HAP-1 (cell line): ENCODE measurements at regions not wholly inside any gene's neighbourhood (a gene's known extent, or its start where the extent isn't known, plus 50 kb on each side); places are given as distances from the start of the nearest gene placed in this dataset.

ENCODE experiments used
- DNase-seq, 2 experiments: peaks; one replicate each; pipeline ENCODE4 v3.0.0-alpha.2; 2016 to 2020; ENCODE audit warnings: low spot score in 2 of 2
- H3K27me3 ChIP-seq: fragments of 250-450 bp; sonication (Bioruptor Pico); 2 replicates; pipeline ENCODE4 v1.5.1; 2020; ENCODE audit warnings: low read depth, mild to moderate bottlenecking, moderate library complexity
- H3K36me3 ChIP-seq: fragments of 250-450 bp; sonication (Bioruptor Pico); replicated peaks from 2 replicates; pipeline ENCODE4 v1.5.1; 2020; ENCODE audit warnings: mild to moderate bottlenecking
- H3K4me1 ChIP-seq: fragments of 250-450 bp; sonication (Bioruptor Pico); 2 replicates; pipeline ENCODE4 v1.5.1; 2020; ENCODE audit warnings: mild to moderate bottlenecking
- H3K4me3 ChIP-seq: fragments of 250-450 bp; sonication (Bioruptor Pico); 2 replicates; pipeline ENCODE4 v1.5.1; 2020; ENCODE audit warnings: mild to moderate bottlenecking, moderate library complexity
- H3K9me3 ChIP-seq: fragments of 250-450 bp; sonication (Bioruptor Pico); 2 replicates; pipeline ENCODE4 v1.5.1; 2020; ENCODE audit warnings: mild to moderate bottlenecking, moderate library complexity
- in situ Hi-C: fragments of 300-500 bp; cut with MboI; formaldehyde crosslinking; loops from 3 replicates; pipeline ENCODE4 v1.14.3; 2020; ENCODE audit warnings: low sequenced_read_pairs, inconsistent platforms, mixed read lengths

GRCh38 chr15:53437366-53437765 is 322.1 kb downstream of the WDR72 start:
- H3K36me3 ChIP-seq, result no peaks in the 10 kb centered on the region
- no peak overlapping the region for H3K4me3 ChIP-seq
- no peaks in the 10 kb centered on the region for H3K27me3 ChIP-seq
- no peak for DNase-seq
- H3K9me3 ChIP-seq, result no peaks in the 10 kb centered on the region
- no peaks in the 10 kb centered on the region for H3K4me1 ChIP-seq
- in situ Hi-C loops, result no loop called here

GRCh38 chr15:53434174-53434678 is 325.2 kb downstream of the WDR72 start:
- no peaks in the 10 kb centered on the region for H3K4me1 ChIP-seq
- in situ Hi-C loops, result no loop called here
- no peaks in the 10 kb centered on the region for H3K36me3 ChIP-seq
- H3K9me3 ChIP-seq, result no peaks in the 10 kb centered on the region
- DNase-seq, result no peak
- H3K4me3 ChIP-seq, result no peak overlapping the region
- H3K27me3 ChIP-seq, result no peaks in the 10 kb centered on the region

GRCh38 chr15:53416219-53416940 is 343.1 kb downstream of the WDR72 start:
- Histone ChIP-seq H3K4me1 (no peaks in the 10 kb centered on the region), H3K36me3 (no peaks in the 10 kb centered on the region), H3K27me3 (no peaks in the 10 kb centered on the region), H3K9me3 (no peaks in the 10 kb centered on the region), H3K4me3 (no peak overlapping the region)
- DNase-seq, result no peak
- in situ Hi-C loops, result no loop called here

GRCh38 chr15:53414167-53414566 is 345.3 kb downstream of the WDR72 start:
- Histone ChIP-seq H3K4me3 (no peak overlapping the region), H3K27me3 (no peaks in the 10 kb centered on the region), H3K9me3 (no peaks in the 10 kb centered on the region), H3K36me3 (no peaks in the 10 kb centered on the region), H3K4me1 (no peaks in the 10 kb centered on the region)
- in situ Hi-C loops, result no loop called here
- no peak for DNase-seq

DNA sequence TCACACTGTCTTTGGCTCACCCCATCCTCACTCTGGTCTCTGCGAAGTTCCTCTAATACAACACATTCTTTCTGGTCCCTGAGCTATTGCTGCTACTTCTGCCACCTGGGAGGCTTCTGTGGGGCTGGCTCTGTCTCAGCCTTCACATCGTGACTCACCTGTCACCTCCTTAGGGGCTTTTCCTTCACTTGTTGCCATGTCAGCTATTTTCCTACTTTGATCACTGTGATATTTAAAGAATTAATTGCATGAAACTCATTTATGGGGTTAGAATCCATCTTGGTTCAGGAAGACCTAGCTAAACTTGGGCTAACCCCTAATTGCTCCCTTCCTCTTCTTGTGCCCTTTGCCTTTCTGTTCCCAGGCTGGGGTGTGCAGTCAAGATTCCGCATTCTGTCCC is 346.9 kb downstream of the WDR72 start:
- H3K4me3 ChIP-seq, result no peak overlapping the region
- no peaks in the 10 kb centered on the region for H3K27me3 ChIP-seq
- no peaks in the 10 kb centered on the region for H3K4me1 ChIP-seq
- no peaks in the 10 kb centered on the region for H3K9me3 ChIP-seq
- no peaks in the 10 kb centered on the region for H3K36me3 ChIP-seq
- in situ Hi-C loops, result no loop called here
- DNase-seq, result no peak

GRCh38 chr15:53404930-53405493 is 354.5 kb downstream of the WDR72 start:
- no peaks in the 10 kb centered on the region for H3K4me1 ChIP-seq
- DNase-seq, result no peak
- no peaks in the 10 kb centered on the region for H3K27me3 ChIP-seq
- H3K9me3 ChIP-seq, result no peaks in the 10 kb centered on the region
- H3K36me3 ChIP-seq, result no peaks in the 10 kb centered on the region
- in situ Hi-C loops, result no loop called here
- H3K4me3 ChIP-seq, result no peak overlapping the region

- in situ Hi-C loops, result no loop called here
- no peak overlapping the region for H3K4me3 ChIP-seq
- H3K27me3 ChIP-seq, result no peaks in the 10 kb centered on the region
Observed at GRCh38 chr15:53401503-53401902, 358.0 kb downstream of the WDR72 start.

DNA sequence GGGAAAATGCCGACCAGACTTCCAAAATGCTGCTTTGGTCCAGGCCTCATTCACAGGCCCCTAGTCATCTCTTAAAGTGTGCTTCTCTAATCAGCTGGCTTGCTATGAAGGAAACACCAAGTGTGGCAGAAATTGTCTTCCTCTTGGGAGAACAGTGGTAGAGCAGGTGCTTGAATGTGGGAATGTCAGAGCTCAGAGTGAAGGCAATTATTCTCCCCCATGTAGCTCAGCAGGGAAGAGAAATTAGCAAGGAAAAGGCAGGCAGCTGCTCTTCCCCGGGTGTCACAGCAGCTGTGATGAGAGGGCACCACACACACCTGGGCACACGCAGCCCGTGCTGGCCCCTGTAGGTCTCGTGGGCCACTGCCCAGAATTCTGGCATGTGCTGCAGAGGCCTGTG is 358.5 kb downstream of the WDR72 start:
- Histone ChIP-seq H3K27me3 (no peaks in the 10 kb centered on the region), H3K36me3 (no peaks in the 10 kb centered on the region), H3K4me1 (no peaks in the 10 kb centered on the region), H3K4me3 (no peak overlapping the region), H3K9me3 (no peaks in the 10 kb centered on the region)
- no peak for DNase-seq
- in situ Hi-C loops, result no loop called here

More at GRCh38 chr15:53401503-53401902, 358.0 kb downstream of the WDR72 start:
- DNase-seq, result no peak
- Histone ChIP-seq H3K36me3 (no peaks in the 10 kb centered on the region), H3K4me1 (no peaks in the 10 kb centered on the region), H3K9me3 (no peaks in the 10 kb centered on the region)

- DNase-seq, result no peak
- no peak overlapping the region for H3K4me3 ChIP-seq
- in situ Hi-C loops, result no loop called here
- no peaks in the 10 kb centered on the region for H3K9me3 ChIP-seq
- no peaks in the 10 kb centered on the region for H3K36me3 ChIP-seq
- no peaks in the 10 kb centered on the region for H3K27me3 ChIP-seq
- H3K4me1 ChIP-seq, result no peaks in the 10 kb centered on the region
Observed at GRCh38 chr15:53397041-53397616, 362.3 kb downstream of the WDR72 start.

GRCh38 chr15:53395871-53396270 is 363.6 kb downstream of the WDR72 start:
- Histone ChIP-seq H3K9me3 (no peaks in the 10 kb centered on the region), H3K4me3 (no peak overlapping the region), H3K36me3 (no peaks in the 10 kb centered on the region), H3K27me3 (no peaks in the 10 kb centered on the region), H3K4me1 (no peaks in the 10 kb centered on the region)
- DNase-seq, result no peak
- in situ Hi-C loops, result no loop called here

DNA sequence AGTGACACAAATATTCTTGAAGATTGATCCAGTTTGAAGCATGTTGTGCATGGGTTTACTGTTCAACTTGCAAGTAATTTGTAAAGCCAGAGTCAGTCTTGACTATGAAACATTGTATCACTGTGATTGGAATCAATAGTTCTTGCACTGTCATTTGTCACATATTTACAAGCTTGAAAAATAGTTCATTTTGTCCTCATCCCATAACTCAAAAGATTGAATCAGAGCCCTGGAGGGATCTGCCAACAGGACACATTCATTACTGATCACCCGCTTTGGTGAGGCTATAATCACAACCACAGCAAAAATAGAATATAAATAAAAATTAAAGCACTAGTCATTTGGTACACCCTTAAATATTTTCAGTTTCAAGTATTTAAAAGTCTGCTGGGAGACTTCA is 368.9 kb downstream of the WDR72 start:
- Histone ChIP-seq H3K9me3 (no peaks in the 10 kb centered on the region), H3K27me3 (no peaks in the 10 kb centered on the region), H3K36me3 (no peaks in the 10 kb centered on the region), H3K4me1 (no peaks in the 10 kb centered on the region; the same call in 1 of the 2 replicates), H3K4me3 (no peak overlapping the region)
- no peak for DNase-seq
- in situ Hi-C loops, result no loop called here

DNA sequence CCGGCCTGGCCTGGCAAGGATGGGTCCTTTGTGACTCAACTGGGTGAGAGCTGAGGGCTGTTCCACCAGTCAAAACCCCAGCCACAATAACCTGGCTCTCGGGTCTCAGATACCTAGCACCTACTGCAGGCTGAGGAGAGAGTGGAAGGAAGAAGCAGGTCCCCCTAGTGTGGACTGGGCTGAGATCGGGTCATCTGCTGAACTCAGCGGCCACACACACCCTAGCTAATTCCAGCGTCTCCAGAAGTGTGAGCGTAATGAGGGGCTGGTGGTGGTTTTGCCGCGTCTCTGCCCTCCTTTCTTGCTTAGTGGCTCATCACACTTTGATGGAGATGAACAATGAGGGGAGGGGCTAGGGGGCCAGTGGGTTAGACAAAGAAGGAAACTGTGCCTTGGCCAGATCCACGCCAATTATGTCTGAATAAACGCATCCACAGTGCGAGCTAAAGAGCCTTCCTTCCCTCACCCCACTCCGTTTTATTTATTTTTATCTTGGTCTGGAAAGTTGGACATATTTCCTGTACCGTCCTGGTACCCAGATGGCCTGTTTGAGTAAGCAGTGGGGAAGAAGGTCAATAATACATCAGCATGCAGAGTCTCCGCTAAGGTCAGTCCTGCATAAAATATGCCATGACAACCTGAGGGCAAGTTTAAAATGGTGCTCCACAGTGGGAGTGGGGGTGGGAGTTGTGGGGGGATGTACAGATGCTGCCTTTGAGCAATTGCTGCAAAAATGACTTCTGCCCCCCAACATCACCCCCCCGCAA is 370.0 kb downstream of the WDR72 start:
- no peak for DNase-seq
- Histone ChIP-seq H3K4me3 (no peak overlapping the region), H3K27me3 (no peaks in the 10 kb centered on the region), H3K9me3 (no peaks in the 10 kb centered on the region), H3K36me3 (no peaks in the 10 kb centered on the region), H3K4me1 (no peaks in the 10 kb centered on the region; the same call in 1 of the 2 replicates)
- in situ Hi-C loops, result no loop called here

GRCh38 chr15:53384417-53384816 is 375.0 kb downstream of the WDR72 start:
- Histone ChIP-seq H3K4me3 (no peak overlapping the region), H3K4me1 (no peaks in the 10 kb centered on the region)
- DNase-seq, result no peak

More at GRCh38 chr15:53384417-53384816, 375.0 kb downstream of the WDR72 start:
- no peaks in the 10 kb centered on the region for H3K36me3 ChIP-seq
- in situ Hi-C loops, result no loop called here
- H3K27me3 ChIP-seq, result no peaks in the 10 kb centered on the region
- no peaks in the 10 kb centered on the region for H3K9me3 ChIP-seq
